Posterior vena cava (tissue), 2 donors: ENCODE measurements at regions not wholly inside any gene's neighbourhood (a gene's known extent, or its start where the extent isn't known, plus 50 kb on each side); places are given as distances from the start of the nearest gene placed in this dataset.
"Not testable (repeated sequence)": the region's sequence is repeated elsewhere in the genome, so short reads cannot be mapped to it uniquely, and the experiment has no call there.

ENCODE experiments used
- DNase-seq: peaks from one replicate; pipeline ENCODE4 v3.0.0-alpha.2; 2020; ENCODE audit warnings: low spot score
- intact Hi-C, 2 donors: fragments of 100-400 bp; cut with DNase I; formaldehyde crosslinking; loops; one replicate each; pipeline versions ENCODE4 v1.14.1 to v1.14.2; 2022 to 2023
- donor health status: DM: yes; HTN: yes; CAD: no.
- donor health status: DM: yes; HTN: yes; CAD: no.

DNA sequence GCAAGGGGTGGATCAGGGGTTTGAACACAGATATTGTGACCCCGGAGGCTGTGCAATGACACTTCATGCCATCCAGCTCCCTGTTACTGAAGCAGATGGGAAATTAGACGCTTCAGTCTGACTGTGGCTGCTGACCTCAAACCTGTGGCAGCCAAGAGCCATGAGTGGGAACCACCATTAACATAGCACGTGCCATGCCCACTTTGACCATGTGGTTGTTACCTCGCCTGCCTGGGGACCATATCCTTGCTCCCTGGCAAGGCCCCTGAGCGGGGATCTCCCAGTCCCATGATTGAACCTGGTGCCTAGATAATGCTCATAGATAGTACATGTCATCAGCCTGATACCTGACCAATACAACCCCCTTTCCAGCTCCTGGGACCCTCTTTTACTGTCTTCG lies 68.9 kb downstream of the CYP26B1 start:
- DNase-seq = no peak
- intact Hi-C loops = no loop called here

DNA sequence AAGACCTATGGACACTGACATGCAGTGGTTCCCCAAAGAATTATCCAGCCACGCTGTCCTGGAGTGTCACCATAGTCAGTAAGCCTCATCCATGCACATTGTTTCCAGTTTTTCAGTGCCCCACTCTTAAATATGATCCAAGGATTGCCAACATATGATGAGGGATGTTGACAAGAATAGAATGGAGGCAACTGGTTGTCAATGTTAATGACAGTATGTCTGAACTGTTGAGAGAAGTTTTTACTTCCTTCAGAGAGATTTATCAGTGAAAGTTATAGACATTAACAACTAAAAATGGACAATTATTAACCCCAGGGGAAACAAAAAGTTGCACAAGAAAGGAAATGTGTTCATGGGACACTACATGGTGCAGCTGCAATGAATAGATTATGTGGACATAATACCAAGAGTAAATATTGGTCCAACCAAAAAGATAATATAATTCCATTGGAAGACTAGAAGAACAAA lies 69.9 kb downstream of the CYP26B1 start:
- intact Hi-C loops = no loop called here
- DNase-seq = no peak

DNA sequence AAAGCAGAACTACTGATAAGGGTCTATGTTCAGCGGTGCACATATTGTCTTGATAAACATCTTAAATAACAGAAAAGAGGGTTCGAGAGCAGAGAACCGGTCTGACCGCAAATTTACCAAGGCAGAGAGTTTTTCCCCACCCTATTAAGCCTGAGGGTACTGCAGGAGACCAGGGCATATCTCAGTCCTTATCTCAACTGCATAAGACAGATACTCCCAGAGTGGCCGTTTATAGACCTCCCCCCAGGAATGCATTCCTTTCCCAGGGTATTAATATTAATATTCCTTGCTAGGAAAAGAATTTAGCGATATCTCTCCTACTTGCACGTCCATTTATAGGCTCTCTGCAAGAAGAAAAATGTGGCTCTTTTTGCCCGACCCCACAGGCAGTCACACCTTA lies 74.3 kb downstream of the CYP26B1 start:
- intact Hi-C loops, DNase-seq: not testable (repeated sequence)

- DNase-seq, intact Hi-C loops: not testable (repeated sequence)
Measured at GRCh38 chr2:72064197-72064596, 83.5 kb downstream of the CYP26B1 start.

DNA sequence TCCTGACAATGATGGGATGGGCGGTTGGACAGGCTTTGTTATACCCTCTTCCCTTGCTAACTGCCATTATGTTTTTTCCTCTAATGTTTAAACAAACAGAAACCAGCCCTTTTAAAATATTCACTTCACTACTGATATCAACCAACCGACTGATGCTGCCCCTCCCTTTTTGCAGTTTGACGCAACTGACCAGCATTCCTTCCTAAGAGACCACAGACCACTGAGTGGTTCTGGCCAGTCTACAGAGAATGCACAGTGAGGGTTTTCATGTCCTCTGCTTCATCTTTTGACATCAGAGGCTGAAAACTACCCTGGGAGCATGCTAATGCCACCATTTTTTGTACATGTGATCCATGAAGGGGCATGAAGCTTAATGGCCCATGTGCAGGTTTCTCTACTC lies 85.3 kb downstream of the CYP26B1 start:
- no peak for DNase-seq
- intact Hi-C loops = no loop called here

- intact Hi-C loops = no loop called here
- no peak for DNase-seq
Measured at GRCh38 chr2:72057308-72057707, 90.4 kb downstream of the CYP26B1 start.

DNA sequence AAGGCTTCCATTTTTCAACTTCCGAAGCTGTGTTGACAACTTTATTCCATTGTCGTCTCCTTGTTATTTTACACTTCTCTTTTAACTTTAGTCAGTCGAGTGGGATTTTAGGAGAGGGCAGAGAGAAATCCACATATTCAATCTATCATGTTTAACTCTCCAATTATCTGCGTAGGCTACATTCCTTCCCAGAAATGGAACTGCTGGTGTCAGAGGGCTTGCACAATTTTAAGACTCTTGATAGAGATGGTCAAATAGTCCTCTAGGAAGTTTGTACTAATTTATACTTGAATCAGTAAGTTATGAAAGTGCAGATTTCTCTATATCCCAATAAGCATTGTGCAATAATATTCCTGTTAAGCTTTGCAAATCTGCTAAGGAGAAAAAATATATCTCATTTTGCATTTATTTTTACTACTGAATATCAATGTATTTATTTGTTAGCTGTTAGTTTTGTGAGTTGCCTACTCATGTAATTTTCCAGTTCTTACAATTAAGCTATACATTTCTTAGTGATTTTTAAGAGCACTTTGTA lies 95.6 kb downstream of the CYP26B1 start:
- intact Hi-C loops = no loop called here
- DNase-seq = no peak

GRCh38 chr2:72051204-72051603 lies 96.5 kb downstream of the CYP26B1 start:
- intact Hi-C loops = no loop called here
- no peak for DNase-seq

DNA sequence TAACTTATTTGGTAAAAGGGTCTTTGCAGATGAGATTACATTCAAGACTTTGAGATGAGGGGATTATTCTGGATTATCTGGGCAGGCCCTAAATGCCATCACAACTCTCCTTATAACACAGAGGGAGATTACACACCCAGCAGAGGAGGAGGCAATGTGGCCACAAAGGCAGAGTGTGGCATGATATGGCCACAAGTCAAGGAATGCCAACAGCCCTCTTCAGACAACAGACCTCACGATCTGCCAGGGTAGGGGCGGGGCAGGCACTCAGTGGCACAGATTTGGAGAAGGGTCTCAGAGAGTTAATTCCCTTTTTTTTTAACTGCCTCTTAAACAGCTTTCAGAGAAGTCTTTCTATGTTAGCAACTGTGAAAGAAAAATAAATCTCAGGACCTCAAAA lies 96.9 kb downstream of the CYP26B1 start:
- intact Hi-C loops = no loop called here
- no peak for DNase-seq

- intact Hi-C loops = no loop called here
- no peak for DNase-seq
Measured at GRCh38 chr2:72048881-72049477, 98.7 kb downstream of the CYP26B1 start.

GRCh38 chr2:72043985-72044384 lies 103.7 kb downstream of the CYP26B1 start:
- intact Hi-C loops = no loop called here
- DNase-seq = no peak

DNA sequence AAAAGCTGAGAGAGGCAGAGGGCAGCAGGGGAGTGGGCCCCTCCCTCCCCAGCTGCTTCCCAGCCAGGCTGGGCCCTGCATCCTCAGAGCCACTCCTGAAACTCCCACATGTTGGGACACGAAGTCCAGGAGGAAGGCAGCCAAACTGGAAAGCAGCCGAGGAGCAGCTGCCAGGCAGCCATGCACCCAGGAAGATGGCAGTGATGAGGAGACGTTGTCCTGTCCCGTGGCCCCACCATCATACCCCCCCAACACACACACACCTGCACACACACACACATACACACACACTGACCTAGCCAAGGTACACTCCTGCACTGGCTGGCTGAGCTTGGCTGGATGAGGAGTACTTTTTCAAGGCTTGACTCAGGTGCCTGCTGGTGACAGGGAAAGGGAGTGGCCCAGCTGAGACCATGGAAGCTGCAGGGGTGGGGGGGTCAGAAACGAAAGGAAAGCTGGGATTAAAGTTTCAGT lies 106.0 kb downstream of the CYP26B1 start:
- intact Hi-C loops = no loop called here
- no peak for DNase-seq

- intact Hi-C loops = no loop called here
- no peak for DNase-seq
Measured at GRCh38 chr2:72040629-72041571, 106.8 kb downstream of the CYP26B1 start.

DNA sequence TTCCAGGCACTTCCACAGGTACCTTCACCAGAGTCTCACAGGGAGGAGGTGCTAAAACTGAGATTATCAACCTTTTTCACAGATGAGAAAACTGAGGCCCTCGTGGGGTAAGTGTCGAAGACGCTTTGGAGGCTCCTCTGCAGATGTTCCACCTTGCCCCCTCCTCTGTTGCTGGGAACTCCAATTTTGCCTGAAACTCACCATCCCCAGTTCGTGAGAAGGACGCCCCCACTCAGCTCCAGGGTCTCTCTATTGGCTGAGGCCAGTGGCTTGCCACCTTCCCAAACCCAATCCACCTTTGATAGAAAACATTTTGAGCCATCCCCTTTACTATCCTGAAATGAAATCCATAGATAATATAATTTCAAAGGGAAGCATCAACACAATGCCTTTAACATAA lies 109.1 kb downstream of the CYP26B1 start:
- no peak for DNase-seq
- intact Hi-C loops = no loop called here

GRCh38 chr2:72037261-72037666 lies 110.4 kb downstream of the CYP26B1 start:
- intact Hi-C loops = no loop called here
- DNase-seq = no peak

GRCh38 chr2:72036595-72036994 lies 111.1 kb downstream of the CYP26B1 start:
- intact Hi-C loops = no loop called here
- DNase-seq = peak; percentile 42

DNA sequence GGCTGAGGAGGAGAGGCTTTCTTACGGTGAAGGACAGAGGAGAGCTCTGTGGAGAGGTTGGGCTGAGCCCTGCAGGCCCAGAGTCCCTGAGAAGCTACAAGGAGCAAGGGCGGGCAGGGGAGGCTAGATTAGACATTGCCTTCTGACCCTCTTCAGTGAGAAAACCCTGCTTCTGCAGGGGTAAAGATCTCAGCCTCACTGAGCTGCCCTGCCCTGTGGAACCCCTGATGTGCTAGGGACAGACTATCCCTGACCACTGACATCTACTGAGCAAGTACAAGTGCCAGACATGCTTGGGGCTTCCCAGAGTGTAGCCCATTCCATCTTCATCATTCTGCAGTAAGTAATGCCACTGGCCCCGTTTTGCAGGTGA lies 111.5 kb downstream of the CYP26B1 start:
- DNase-seq = peak; percentile 28

GRCh38 chr2:72035518-72036172 lies 112.0 kb downstream of the CYP26B1 start:
- intact Hi-C loops = no loop called here
- DNase-seq = peak; percentile 69

More for the DNA sequence above, 111.5 kb downstream of the CYP26B1 start:
- intact Hi-C loops = no loop called here

DNA sequence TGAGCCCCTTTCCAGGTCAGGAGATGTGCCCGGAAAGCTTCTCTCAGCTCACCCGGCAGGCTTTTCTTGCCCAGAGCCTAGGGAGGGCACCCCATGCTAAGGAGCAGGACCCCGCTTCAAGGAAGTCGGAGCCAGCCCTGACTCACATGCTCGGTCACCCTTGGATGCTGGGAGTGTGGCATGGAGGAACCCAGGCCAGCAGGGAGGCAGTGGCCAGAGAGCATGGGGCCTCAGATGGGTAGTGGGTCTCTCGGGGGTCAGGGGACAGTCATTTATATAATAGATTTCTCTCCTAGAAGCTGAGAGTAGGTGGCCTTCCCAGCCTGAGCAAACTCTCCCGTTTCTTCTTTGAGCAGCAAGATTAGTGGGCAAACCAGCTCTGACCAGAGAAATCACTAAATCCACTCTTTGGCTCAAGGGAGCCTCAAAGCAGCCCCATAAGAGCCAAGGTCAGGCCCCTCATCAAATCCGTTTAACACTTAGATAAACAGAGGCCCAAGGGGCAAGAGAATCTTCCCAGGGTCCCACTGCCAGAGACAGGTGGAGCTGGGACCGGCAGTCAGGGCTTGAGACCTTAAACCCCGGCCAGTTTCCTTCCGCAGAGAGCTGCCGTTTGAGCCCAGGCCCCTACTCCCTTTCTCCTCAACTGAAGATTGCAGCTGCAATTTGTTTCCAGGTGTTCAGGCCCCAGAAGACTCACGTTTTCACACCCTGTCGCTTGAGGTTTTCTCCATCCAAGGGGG lies 113.1 kb downstream of the CYP26B1 start:
- intact Hi-C loops = no loop called here
- DNase-seq = peak; percentile 66
